Keratinocyte (primary cell): ENCODE measurements at regions not wholly inside any gene's neighbourhood (a gene's known extent, or its start where the extent isn't known, plus 50 kb on each side); places are given as distances from the start of the nearest gene placed in this dataset.

Experiments
- DNase-seq: peaks from one replicate; pipeline ENCODE4 v3.0.0-alpha.2; 2011; ENCODE audit warnings: low read depth, missing footprints, low spot score
- FAIRE-seq: peaks from 2 replicates; lab custom pipeline; 2011; peaks lifted over from hg19 to GRCh38; lab: Jason Lieb, UNC
- H2AFZ ChIP-seq: 2 replicates; pipeline ENCODE4 v1.6.0; 2012; ENCODE audit warnings: low read length, control low read depth, inconsistent platforms; ENCODE audit not compliant: control insufficient read depth
- H3K27ac ChIP-seq: 2 replicates; pipeline ENCODE4 v1.5.1; 2011; ENCODE audit warnings: low read length; ENCODE audit not compliant: control insufficient read depth, insufficient read depth
- H3K27me3 ChIP-seq: 3 replicates; pipeline ENCODE4 v1.6.0; 2011; ENCODE audit warnings: low read length; ENCODE audit not compliant: control insufficient read depth, insufficient read depth; ENCODE audit errors: extremely low read depth
- H3K36me3 ChIP-seq, 2 experiments: 2 replicates in 1 of 2; 3 replicates in 1 of 2; pipeline ENCODE4 v1.5.1; 2011; ENCODE audit warnings: low read length in 2 of 2, mild to moderate bottlenecking in 1 of 2; ENCODE audit not compliant: control insufficient read depth in 2 of 2, insufficient read depth in 2 of 2; ENCODE audit errors: extremely low read depth in 1 of 2
- H3K4me1 ChIP-seq: 3 replicates; pipeline ENCODE4 v1.5.1; 2011; ENCODE audit warnings: low read length; ENCODE audit not compliant: control insufficient read depth, insufficient read depth; ENCODE audit errors: extremely low read depth
- H3K4me2 ChIP-seq: 3 replicates; pipeline ENCODE4 v1.6.0; 2011; ENCODE audit warnings: low read depth, low read length; ENCODE audit not compliant: control insufficient read depth, insufficient read depth; ENCODE audit errors: extremely low read depth
- H3K4me3 ChIP-seq, 3 experiments: fragments of 200-600 bp in 1 of 3; sonication (generic) in 1 of 3; 2 replicates in 2 of 3; 3 replicates in 1 of 3; pipeline ENCODE4 v1.5.1; 2011 to 2016; ENCODE audit warnings: low read length in 3 of 3, mild to moderate bottlenecking in 3 of 3, control low read depth in 2 of 3, inconsistent platforms in 1 of 3, low read depth in 1 of 3, mixed read lengths in 1 of 3, mixed run types in 1 of 3, moderate library complexity in 1 of 3; ENCODE audit not compliant: control insufficient read depth in 2 of 3, insufficient read depth in 2 of 3; ENCODE audit errors: extremely low read depth in 1 of 3
- H3K79me2 ChIP-seq: 2 replicates; pipeline ENCODE4 v1.6.0; 2012; ENCODE audit warnings: low read length; ENCODE audit not compliant: control insufficient read depth, insufficient read depth
- H3K9ac ChIP-seq: 3 replicates; pipeline ENCODE4 v1.6.0; 2011; ENCODE audit warnings: low read length; ENCODE audit not compliant: control insufficient read depth, insufficient read depth; ENCODE audit errors: extremely low read depth
- H3K9me1 ChIP-seq: 3 replicates; pipeline ENCODE4 v1.6.0; 2011; ENCODE audit warnings: low read length; ENCODE audit not compliant: control insufficient read depth, insufficient read depth; ENCODE audit errors: extremely low read depth
- H3K9me3 ChIP-seq: 2 replicates; pipeline ENCODE4 v1.5.1; 2012; ENCODE audit warnings: low read depth, low read length; ENCODE audit not compliant: control insufficient read depth
- H4K20me1 ChIP-seq: 3 replicates; pipeline ENCODE4 v1.6.0; 2011; ENCODE audit warnings: low read length; ENCODE audit not compliant: control insufficient read depth, insufficient read depth; ENCODE audit errors: extremely low read depth
- EZH2 ChIP-seq: IDR thresholded peaks from one replicate; pipeline ENCODE4 v1.6.1; 2012; ENCODE audit warnings: inconsistent platforms, mild to moderate bottlenecking, low read length, moderate library complexity
- dilution Hi-C: fragments of 300-500 bp; cut with MboI; formaldehyde crosslinking; loops from one replicate; pipeline ENCODE4 v1.7.0; 2020; ENCODE audit warnings: low sequenced_read_pairs; ENCODE audit not compliant: extremely low pct_ligation_motif_present
- TF ChIP-seq, protein P1 (sequence below), 3 experiments: IDR thresholded peaks in 1 of 3; conservative IDR thresholded peaks in 1 of 3; optimal IDR thresholded peaks in 1 of 3; 2 replicates in 2 of 3; 3 replicates in 1 of 3; pipeline versions ENCODE3 to v1.5.1; 2011; ENCODE audit warnings: low read length in 3 of 3, mild to moderate bottlenecking in 3 of 3, moderate library complexity in 2 of 3, control low read depth in 1 of 3, inconsistent platforms in 1 of 3; ENCODE audit not compliant: insufficient read depth in 2 of 3; ENCODE audit errors: extremely low read depth in 1 of 3

DNA sequence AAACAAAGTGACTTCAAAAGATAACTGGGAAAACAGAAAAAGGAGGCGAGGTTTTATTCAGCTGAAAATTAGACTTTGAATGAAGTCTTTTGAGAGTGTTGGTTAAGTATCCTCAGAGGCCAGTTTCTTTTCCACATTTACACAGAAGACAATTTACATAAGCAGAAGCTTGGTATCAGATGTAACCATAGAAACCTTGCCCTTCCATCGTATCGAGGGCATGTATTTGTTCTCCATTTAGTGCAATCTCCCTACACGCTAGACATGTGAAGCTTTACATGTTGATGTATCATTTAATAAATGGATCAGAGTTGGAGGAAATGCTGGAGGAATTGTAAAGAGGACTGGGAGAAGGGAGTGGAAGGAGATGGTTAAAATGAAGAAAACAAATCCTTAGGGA, 161.0 kb upstream of the CRBN start:
- FAIRE-seq: no peak
- TF ChIP-seq EZH2: no peak
- TF ChIP-seq, protein P1, sequence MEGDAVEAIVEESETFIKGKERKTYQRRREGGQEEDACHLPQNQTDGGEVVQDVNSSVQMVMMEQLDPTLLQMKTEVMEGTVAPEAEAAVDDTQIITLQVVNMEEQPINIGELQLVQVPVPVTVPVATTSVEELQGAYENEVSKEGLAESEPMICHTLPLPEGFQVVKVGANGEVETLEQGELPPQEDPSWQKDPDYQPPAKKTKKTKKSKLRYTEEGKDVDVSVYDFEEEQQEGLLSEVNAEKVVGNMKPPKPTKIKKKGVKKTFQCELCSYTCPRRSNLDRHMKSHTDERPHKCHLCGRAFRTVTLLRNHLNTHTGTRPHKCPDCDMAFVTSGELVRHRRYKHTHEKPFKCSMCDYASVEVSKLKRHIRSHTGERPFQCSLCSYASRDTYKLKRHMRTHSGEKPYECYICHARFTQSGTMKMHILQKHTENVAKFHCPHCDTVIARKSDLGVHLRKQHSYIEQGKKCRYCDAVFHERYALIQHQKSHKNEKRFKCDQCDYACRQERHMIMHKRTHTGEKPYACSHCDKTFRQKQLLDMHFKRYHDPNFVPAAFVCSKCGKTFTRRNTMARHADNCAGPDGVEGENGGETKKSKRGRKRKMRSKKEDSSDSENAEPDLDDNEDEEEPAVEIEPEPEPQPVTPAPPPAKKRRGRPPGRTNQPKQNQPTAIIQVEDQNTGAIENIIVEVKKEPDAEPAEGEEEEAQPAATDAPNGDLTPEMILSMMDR (optimal IDR thresholded peaks at IDR 0.05 in 1 of 3, IDR thresholded peaks at IDR 0.05 in 1 of 3, conservative IDR thresholded peaks at IDR 0.05 in 1 of 3; ENCODE audit: extremely low read depth in 1 of 3, insufficient read depth in 2 of 3, low read length in 3 of 3): no peak
- Histone ChIP-seq H3K4me2 (no peak overlapping the region), H3K27ac (no peak overlapping the region), H3K4me1 (no peaks in the 10 kb centered on the region), H3K27me3 (no peaks in the 10 kb centered on the region), H3K9me3 (no peaks in the 10 kb centered on the region), H2AFZ (no peak overlapping the region), H3K4me3 (no peak overlapping the region), H3K79me2 (no peaks in the 10 kb centered on the region), H3K9me1 (no peaks in the 10 kb centered on the region), H3K9ac (no peak overlapping the region), H3K36me3 (no peaks in the 10 kb centered on the region), H4K20me1 (no peaks in the 10 kb centered on the region)
- dilution Hi-C loops: no loop called here
- no peak for DNase-seq

DNA sequence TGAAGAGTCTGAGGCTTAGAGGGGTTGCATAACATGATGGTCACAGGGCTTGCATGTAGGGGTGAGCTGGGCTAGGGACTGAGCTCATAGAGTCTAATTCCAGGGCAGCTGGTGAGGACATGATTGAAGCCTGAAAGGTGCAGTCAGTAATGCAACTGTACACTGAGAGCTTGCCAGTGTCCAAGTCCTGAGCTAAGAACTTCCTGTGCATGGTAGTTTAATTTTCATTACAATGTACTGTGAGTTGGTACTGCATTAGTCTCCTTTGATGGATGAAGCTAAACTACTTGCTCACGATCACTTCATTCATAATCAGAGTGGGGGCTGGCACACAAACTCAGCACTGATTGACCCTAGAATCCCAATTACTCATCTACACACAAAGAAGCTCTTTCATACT, 156.4 kb upstream of the CRBN start:
- FAIRE-seq (no peak), DNase-seq (no peak)
- TF ChIP-seq, protein P1 (optimal IDR thresholded peaks at IDR 0.05 in 1 of 3, IDR thresholded peaks at IDR 0.05 in 1 of 3, conservative IDR thresholded peaks at IDR 0.05 in 1 of 3; ENCODE audit: extremely low read depth in 1 of 3, insufficient read depth in 2 of 3, low read length in 3 of 3): no peak
- TF ChIP-seq EZH2: no peak
- H3K9me1 ChIP-seq: no peaks in the 10 kb centered on the region
- H3K9me3 ChIP-seq: peaks cover 2% of the 10 kb centered on the region
- no peaks in the 10 kb centered on the region for H3K36me3 ChIP-seq
- no peak overlapping the region for H3K4me2 ChIP-seq
- H4K20me1 ChIP-seq: no peaks in the 10 kb centered on the region
- no peaks in the 10 kb centered on the region for H3K4me1 ChIP-seq
- no peak overlapping the region for H2AFZ ChIP-seq
- no peaks in the 10 kb centered on the region for H3K79me2 ChIP-seq
- dilution Hi-C loops: no loop called here
- H3K9ac ChIP-seq: no peak overlapping the region
- H3K4me3 ChIP-seq: no peak overlapping the region
- no peak overlapping the region for H3K27ac ChIP-seq
- no peaks in the 10 kb centered on the region for H3K27me3 ChIP-seq
